Lower lobe of right lung (tissue), 2 donors: ENCODE measurements at regions not wholly inside any gene's neighbourhood (a gene's known extent, or its start where the extent isn't known, plus 50 kb on each side); places are given as distances from the start of the nearest gene placed in this dataset.

Experiments used
- ATAC-seq, 2 donors: fragments of 200-7000 bp; cut with Tn5 transposase; one replicate each; pipeline ENCODE4 v1.9.1; 2020 to 2022; ENCODE audit warnings: mild to moderate bottlenecking in 2 of 2, moderate library complexity in 2 of 2
- DNase-seq: peaks from one replicate; pipeline ENCODE4 v3.0.0-alpha.2; 2020
- H3K27ac ChIP-seq: fragments of 200-600 bp; one replicate; pipeline ENCODE4 v1.8.0; 2022
- H3K27me3 ChIP-seq: fragments of 200-600 bp; one replicate; pipeline ENCODE4 v1.8.0; 2022; ENCODE audit warnings: low read depth
- H3K36me3 ChIP-seq: fragments of 200-600 bp; one replicate; pipeline ENCODE4 v1.8.0; 2022; ENCODE audit warnings: mild to moderate bottlenecking
- H3K4me1 ChIP-seq: fragments of 200-600 bp; one replicate; pipeline ENCODE4 v1.8.0; 2022
- H3K4me3 ChIP-seq: fragments of 200-600 bp; one replicate; pipeline ENCODE4 v1.8.0; 2022; ENCODE audit warnings: mild to moderate bottlenecking
- H3K9me3 ChIP-seq: fragments of 200-600 bp; one replicate; pipeline ENCODE4 v1.8.0; 2022
- CTCF ChIP-seq: fragments of 200-600 bp; IDR thresholded peaks from one replicate; pipeline ENCODE4 v1.8.0; 2022; ENCODE audit warnings: antibody characterized with exemption, mild to moderate bottlenecking
- intact Hi-C: fragments of 100-400 bp; cut with DNase I; formaldehyde crosslinking; loops from one replicate; pipeline ENCODE4 v1.11.0; 2022
- donor health status: DM: no; HTN: yes; CAD: no; lungs with severe emphysema.

GRCh38 chr21:32131960-32132359, 146.9 kb downstream of the MIS18A start:
- no peak overlapping the region for H3K4me3 ChIP-seq
- intact Hi-C loops, result no loop called here

GRCh38 chr21:32131164-32131563, 147.7 kb downstream of the MIS18A start:
- ATAC-seq (no peak), DNase-seq (no peak)
- intact Hi-C loops, result no loop called here
- Histone ChIP-seq H3K4me3 (no peak overlapping the region), H3K36me3 (no peaks in the 10 kb centered on the region), H3K9me3 (peaks cover 3% of the 10 kb centered on the region), H3K4me1 (no peaks in the 10 kb centered on the region), H3K27ac (no peak overlapping the region), H3K27me3 (no peaks in the 10 kb centered on the region)
- TF ChIP-seq CTCF, result no peak

More at GRCh38 chr21:32131960-32132359, 146.9 kb downstream of the MIS18A start:
- Histone ChIP-seq H3K4me1 (no peaks in the 10 kb centered on the region), H3K27ac (no peak overlapping the region), H3K9me3 (peaks cover 3% of the 10 kb centered on the region), H3K27me3 (no peaks in the 10 kb centered on the region), H3K36me3 (no peaks in the 10 kb centered on the region)
- DNase-seq, result no peak
- no peak for TF ChIP-seq CTCF
- no peak for ATAC-seq

- intact Hi-C loops, result no loop called here
- ATAC-seq (no peak), DNase-seq (no peak)
- H3K4me1 ChIP-seq, result no peaks in the 10 kb centered on the region
- H3K27ac ChIP-seq, result no peak overlapping the region
- no peaks in the 10 kb centered on the region for H3K36me3 ChIP-seq
- no peaks in the 10 kb centered on the region for H3K27me3 ChIP-seq
- H3K9me3 ChIP-seq, result peaks cover 3% of the 10 kb centered on the region
- no peak for TF ChIP-seq CTCF
- no peak overlapping the region for H3K4me3 ChIP-seq
These were observed 148.6 kb downstream of the MIS18A start for GRCh38 chr21:32130031-32130891.

GRCh38 chr21:32127081-32127480, 151.8 kb downstream of the MIS18A start:
- DNase-seq, result no peak
- TF ChIP-seq CTCF, result no peak
- no peaks in the 10 kb centered on the region for H3K4me1 ChIP-seq
- no peak overlapping the region for H3K27ac ChIP-seq
- intact Hi-C loops, result no loop called here
- no peaks in the 10 kb centered on the region for H3K36me3 ChIP-seq
- no peak for ATAC-seq
- H3K27me3 ChIP-seq, result no peaks in the 10 kb centered on the region
- no peak overlapping the region for H3K4me3 ChIP-seq
- H3K9me3 ChIP-seq, result peaks cover 4% of the 10 kb centered on the region

DNA sequence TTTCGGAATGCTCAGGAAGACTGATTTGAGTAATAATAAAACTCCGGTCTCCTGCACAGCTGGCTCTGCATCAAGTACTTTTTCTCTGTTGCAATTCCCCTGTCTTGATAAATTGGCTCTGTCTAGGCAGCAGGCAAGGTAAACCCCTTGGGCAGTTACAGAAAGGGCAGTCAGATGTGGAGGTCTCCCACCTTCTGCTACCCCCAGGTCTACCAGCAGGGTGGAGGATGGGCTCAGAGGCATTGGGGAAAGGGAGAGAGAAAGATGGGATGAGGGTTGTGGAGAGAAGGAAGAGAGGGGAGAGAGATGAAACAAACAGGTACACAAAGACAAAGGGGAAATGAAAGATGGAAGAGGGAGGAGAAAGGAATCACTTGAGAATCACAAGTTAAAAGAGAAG, 156.8 kb downstream of the MIS18A start:
- Histone ChIP-seq H3K27me3 (no peaks in the 10 kb centered on the region), H3K9me3 (peaks cover 2% of the 10 kb centered on the region), H3K4me3 (no peak overlapping the region), H3K27ac (no peak overlapping the region), H3K4me1 (no peaks in the 10 kb centered on the region), H3K36me3 (no peaks in the 10 kb centered on the region)
- ATAC-seq (no peak), DNase-seq (no peak)
- intact Hi-C loops, result no loop called here
- no peak for TF ChIP-seq CTCF
